H9 (cell line): ENCODE measurements at regions not wholly inside any gene's neighbourhood (a gene's known extent, or its start where the extent isn't known, plus 50 kb on each side); places are given as distances from the start of the nearest gene placed in this dataset.

Experiments
- DNase-seq: peaks from one replicate; pipeline ENCODE4 v3.0.0-alpha.2; 2017
- H2AFZ ChIP-seq: one replicate; pipeline ENCODE4 v1.6.1; 2013; ENCODE audit warnings: mild to moderate bottlenecking, low read length, control low read depth, moderate library complexity
- H2AK5ac ChIP-seq: 2 replicates; pipeline ENCODE4 v1.6.1; 2013; ENCODE audit warnings: low read length, control low read depth, mixed read lengths; ENCODE audit not compliant: insufficient read length
- H2BK120ac ChIP-seq: one replicate; pipeline ENCODE4 v1.6.1; 2013; ENCODE audit warnings: low read depth, mild to moderate bottlenecking, low read length, control low read depth, inconsistent platforms; ENCODE audit not compliant: poor library complexity, severe bottlenecking
- H2BK12ac ChIP-seq: 2 replicates; pipeline ENCODE4 v1.6.1; 2013; ENCODE audit warnings: low read length, control low read depth, mixed read lengths, low read depth; ENCODE audit not compliant: insufficient read length
- H2BK15ac ChIP-seq: 2 replicates; pipeline ENCODE4 v1.6.1; 2013; ENCODE audit warnings: low read depth, low read length, control low read depth
- H2BK20ac ChIP-seq: one replicate; pipeline ENCODE4 v1.6.1; 2013; ENCODE audit warnings: low read depth, mild to moderate bottlenecking, low read length, control low read depth, inconsistent platforms; ENCODE audit not compliant: poor library complexity, severe bottlenecking
- H2BK5ac ChIP-seq: 2 replicates; pipeline ENCODE4 v1.6.1; 2013; ENCODE audit warnings: low read length, control low read depth, mixed read lengths; ENCODE audit not compliant: insufficient read length
- H3K14ac ChIP-seq: 2 replicates; pipeline ENCODE4 v1.6.1; 2013; ENCODE audit warnings: low read length, control low read depth; ENCODE audit not compliant: insufficient read depth
- H3K18ac ChIP-seq: 2 replicates; pipeline ENCODE4 v1.6.1; 2013; ENCODE audit warnings: low read depth, mild to moderate bottlenecking, mixed read lengths, low read length, control low read depth; ENCODE audit not compliant: insufficient read length
- H3K23ac ChIP-seq: 2 replicates; pipeline ENCODE4 v1.6.1; 2013; ENCODE audit warnings: low read length, control low read depth, mixed read lengths, low read depth; ENCODE audit not compliant: insufficient read length
- H3K23me2 ChIP-seq: 2 replicates; pipeline ENCODE4 v1.6.1; 2013; ENCODE audit warnings: low read depth, mild to moderate bottlenecking, mixed read lengths, low read length, control low read depth; ENCODE audit not compliant: insufficient read length, poor library complexity, severe bottlenecking
- H3K27ac ChIP-seq: 2 replicates; pipeline ENCODE4 v1.5.1; 2013; ENCODE audit warnings: low read length, control low read depth, mixed read lengths, low read depth; ENCODE audit not compliant: insufficient read length
- H3K27me3 ChIP-seq: 2 replicates; pipeline ENCODE4 v1.6.1; 2013; ENCODE audit warnings: low read length, control low read depth, inconsistent platforms; ENCODE audit not compliant: insufficient read depth
- H3K4ac ChIP-seq: 2 replicates; pipeline ENCODE4 v1.6.1; 2013; ENCODE audit warnings: low read depth, mild to moderate bottlenecking, control low read depth, inconsistent platforms, low read length, moderate library complexity
- H3K4me1 ChIP-seq: 2 replicates; pipeline ENCODE4 v1.6.1; 2013; ENCODE audit warnings: low read length, control low read depth, inconsistent platforms; ENCODE audit not compliant: insufficient read depth
- H3K4me2 ChIP-seq: 2 replicates; pipeline ENCODE4 v1.6.1; 2013; ENCODE audit warnings: low read length, control low read depth, mixed read lengths; ENCODE audit not compliant: insufficient read length, insufficient read depth
- H3K56ac ChIP-seq: 2 replicates; pipeline ENCODE4 v1.6.1; 2013; ENCODE audit warnings: low read depth, mild to moderate bottlenecking, mixed read lengths, low read length, control low read depth; ENCODE audit not compliant: insufficient read length
- H3K79me1 ChIP-seq: 2 replicates; pipeline ENCODE4 v1.6.1; 2013; ENCODE audit warnings: low read depth, mild to moderate bottlenecking, moderate library complexity, low read length, control low read depth, inconsistent platforms; ENCODE audit not compliant: insufficient read depth, poor library complexity, severe bottlenecking
- H3K79me2 ChIP-seq: 2 replicates; pipeline ENCODE4 v1.6.1; 2013; ENCODE audit warnings: low read length, control low read depth, inconsistent platforms; ENCODE audit not compliant: insufficient read depth
- H3K9ac ChIP-seq: 2 replicates; pipeline ENCODE4 v1.6.1; 2013; ENCODE audit warnings: low read length, control low read depth, mixed read lengths; ENCODE audit not compliant: insufficient read length; ENCODE audit errors: extremely low read depth
- H3K9me3 ChIP-seq: one replicate; pipeline ENCODE4 v1.6.1; 2013; ENCODE audit warnings: low read depth, low read length, inconsistent platforms; ENCODE audit not compliant: control insufficient read depth
- H3T11ph ChIP-seq: one replicate; pipeline ENCODE4 v1.6.1; 2013; ENCODE audit warnings: mild to moderate bottlenecking, low read length, control low read depth, inconsistent platforms
- H4K20me1 ChIP-seq: one replicate; pipeline ENCODE4 v1.6.1; 2013; ENCODE audit not compliant: control insufficient read depth, insufficient read length, insufficient read depth
- H4K5ac ChIP-seq: 2 replicates; pipeline ENCODE4 v1.6.1; 2013; ENCODE audit warnings: low read depth, mild to moderate bottlenecking, mixed read lengths, low read length, control low read depth; ENCODE audit not compliant: insufficient read length
- H4K8ac ChIP-seq: replicated peaks from 2 replicates; pipeline ENCODE4 v1.6.1; 2013; ENCODE audit warnings: low read length, control low read depth, mixed read lengths, low read depth; ENCODE audit not compliant: insufficient read length
- H4K91ac ChIP-seq: 2 replicates; pipeline ENCODE4 v1.6.1; 2013; ENCODE audit warnings: low read depth, mild to moderate bottlenecking, moderate library complexity, mixed read lengths, low read length, control low read depth; ENCODE audit not compliant: insufficient read length
- H3K27ac Mint-ChIP-seq, 3 experiments: 2 replicates in 2 of 3; 3 replicates in 1 of 3; pipeline ENCODE4 v1.8.0; 2020 to 2021; ENCODE audit warnings: mixed read lengths in 3 of 3, mild to moderate bottlenecking in 1 of 3, moderate library complexity in 1 of 3
- H3K27me3 Mint-ChIP-seq: 2 replicates; pipeline ENCODE4 v1.8.0; 2021; ENCODE audit warnings: low read depth, mild to moderate bottlenecking, moderate library complexity, mixed read lengths
- H3K36me3 Mint-ChIP-seq, 3 experiments: 2 replicates in 2 of 3; 3 replicates in 1 of 3; pipeline ENCODE4 v1.8.0; 2020 to 2021; ENCODE audit warnings: low read depth in 3 of 3, mixed read lengths in 3 of 3; ENCODE audit not compliant: insufficient read depth in 1 of 3
- H3K4me1 Mint-ChIP-seq, 2 experiments: 2 replicates each; pipeline ENCODE4 v1.8.0; 2020; ENCODE audit warnings: mixed read lengths in 2 of 2
- H3K4me3 Mint-ChIP-seq, 2 experiments: 2 replicates in 1 of 2; 3 replicates in 1 of 2; pipeline ENCODE4 v1.8.0; 2020 to 2021; ENCODE audit warnings: mild to moderate bottlenecking in 2 of 2, mixed read lengths in 2 of 2, moderate library complexity in 1 of 2
- H3K9me3 Mint-ChIP-seq, 2 experiments: 2 replicates in 1 of 2; 3 replicates in 1 of 2; pipeline ENCODE4 v1.8.0; 2020; ENCODE audit warnings: mild to moderate bottlenecking in 2 of 2, mixed read lengths in 2 of 2, moderate library complexity in 1 of 2
- WGBS: extraction: QIAGEN DNeasy Blood & Tissue Kit; methylation state at CpG from one replicate; pipeline ENCODE4 v1.1.7; 2013; ENCODE audit warnings: missing lambda C conversion rate, low lambda C conversion rate, mixed read lengths; ENCODE audit not compliant: insufficient read length; ENCODE audit errors: extremely low coverage; 5-methylcytosine and 5-hydroxymethylcytosine counted together
- TF ChIP-seq, protein P1 (sequence below): fragments of 200-600 bp; sonication (generic); conservative IDR thresholded peaks from 3 replicates; pipeline ENCODE4 v1.8.0; 2021; ENCODE audit warnings: antibody characterized with exemption, mild to moderate bottlenecking

DNA sequence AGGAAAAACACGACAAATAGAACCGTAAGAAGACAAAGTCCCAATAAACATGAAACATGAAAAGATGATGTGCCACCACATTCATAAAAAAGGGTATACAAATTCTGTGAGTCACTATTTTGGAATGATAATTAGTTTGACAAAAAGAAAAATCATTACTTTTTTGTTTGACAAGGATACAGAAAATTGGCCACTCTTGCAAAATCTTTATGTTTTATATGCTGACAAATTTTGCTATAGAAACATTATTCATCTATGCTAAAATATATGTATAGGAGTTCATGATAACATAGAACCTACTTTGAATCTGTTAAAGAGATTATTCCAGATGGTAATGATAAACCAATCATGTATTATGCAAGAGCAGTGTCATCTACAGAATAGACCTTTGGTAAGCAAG is 1201.0 kb downstream of the FSCB start:
- Histone ChIP-seq H3K27me3 (no peaks in the 10 kb centered on the region), H3K56ac (no peak overlapping the region), H3K79me2 (no peaks in the 10 kb centered on the region), H4K20me1 (no peaks in the 10 kb centered on the region), H3K4me2 (no peak overlapping the region), H3K14ac (no peak overlapping the region), H3K79me1 (no peaks in the 10 kb centered on the region), H2BK12ac (no peak overlapping the region), H2BK5ac (no peak overlapping the region), H3K27ac (no peak overlapping the region), H3K4ac (no peak overlapping the region), H2BK15ac (no peak overlapping the region), H2AK5ac (no peak overlapping the region), H3K4me1 (no peaks in the 10 kb centered on the region), H3K9ac (no peak overlapping the region), H3T11ph (no peak overlapping the region), H4K5ac (no peak overlapping the region), H4K8ac (no peak overlapping the region), H3K9me3 (no peaks in the 10 kb centered on the region), H3K23me2 (no peaks in the 10 kb centered on the region), H2AFZ (no peak overlapping the region), H4K91ac (no peak overlapping the region), H3K18ac (no peak overlapping the region), H2BK120ac (no peak overlapping the region), H2BK20ac (no peak overlapping the region), H3K23ac (no peak overlapping the region)
- Mint-ChIP-seq H3K9me3 (peaks cover 0 to under 1% of the 10 kb centered on the region in 2 experiments; a peak in 1 of 5 replicates), H3K27ac (no peak overlapping the region), H3K4me3 (no peak overlapping the region), H3K36me3 (peaks cover 0 to under 1% (median 0%) of the 10 kb centered on the region in 3 experiments; a peak in 2 of 7 replicates), H3K27me3 (no peaks in the 10 kb centered on the region), H3K4me1 (no peaks in the 10 kb centered on the region)
- WGBS = no CpG with 5 or more reads among the region's 2 CpGs
- DNase-seq = no peak
- TF ChIP-seq, protein P1, sequence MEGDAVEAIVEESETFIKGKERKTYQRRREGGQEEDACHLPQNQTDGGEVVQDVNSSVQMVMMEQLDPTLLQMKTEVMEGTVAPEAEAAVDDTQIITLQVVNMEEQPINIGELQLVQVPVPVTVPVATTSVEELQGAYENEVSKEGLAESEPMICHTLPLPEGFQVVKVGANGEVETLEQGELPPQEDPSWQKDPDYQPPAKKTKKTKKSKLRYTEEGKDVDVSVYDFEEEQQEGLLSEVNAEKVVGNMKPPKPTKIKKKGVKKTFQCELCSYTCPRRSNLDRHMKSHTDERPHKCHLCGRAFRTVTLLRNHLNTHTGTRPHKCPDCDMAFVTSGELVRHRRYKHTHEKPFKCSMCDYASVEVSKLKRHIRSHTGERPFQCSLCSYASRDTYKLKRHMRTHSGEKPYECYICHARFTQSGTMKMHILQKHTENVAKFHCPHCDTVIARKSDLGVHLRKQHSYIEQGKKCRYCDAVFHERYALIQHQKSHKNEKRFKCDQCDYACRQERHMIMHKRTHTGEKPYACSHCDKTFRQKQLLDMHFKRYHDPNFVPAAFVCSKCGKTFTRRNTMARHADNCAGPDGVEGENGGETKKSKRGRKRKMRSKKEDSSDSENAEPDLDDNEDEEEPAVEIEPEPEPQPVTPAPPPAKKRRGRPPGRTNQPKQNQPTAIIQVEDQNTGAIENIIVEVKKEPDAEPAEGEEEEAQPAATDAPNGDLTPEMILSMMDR = no peak
